ENCODE measurements at regions not wholly inside any gene's neighbourhood (a gene's known extent, or its start where the extent isn't known, plus 50 kb on each side); places are given as distances from the start of the nearest gene placed in this dataset.
"Not testable (repeated sequence)": the region's sequence is repeated elsewhere in the genome, so short reads cannot be mapped to it uniquely, and the experiment has no call there.

DNA sequence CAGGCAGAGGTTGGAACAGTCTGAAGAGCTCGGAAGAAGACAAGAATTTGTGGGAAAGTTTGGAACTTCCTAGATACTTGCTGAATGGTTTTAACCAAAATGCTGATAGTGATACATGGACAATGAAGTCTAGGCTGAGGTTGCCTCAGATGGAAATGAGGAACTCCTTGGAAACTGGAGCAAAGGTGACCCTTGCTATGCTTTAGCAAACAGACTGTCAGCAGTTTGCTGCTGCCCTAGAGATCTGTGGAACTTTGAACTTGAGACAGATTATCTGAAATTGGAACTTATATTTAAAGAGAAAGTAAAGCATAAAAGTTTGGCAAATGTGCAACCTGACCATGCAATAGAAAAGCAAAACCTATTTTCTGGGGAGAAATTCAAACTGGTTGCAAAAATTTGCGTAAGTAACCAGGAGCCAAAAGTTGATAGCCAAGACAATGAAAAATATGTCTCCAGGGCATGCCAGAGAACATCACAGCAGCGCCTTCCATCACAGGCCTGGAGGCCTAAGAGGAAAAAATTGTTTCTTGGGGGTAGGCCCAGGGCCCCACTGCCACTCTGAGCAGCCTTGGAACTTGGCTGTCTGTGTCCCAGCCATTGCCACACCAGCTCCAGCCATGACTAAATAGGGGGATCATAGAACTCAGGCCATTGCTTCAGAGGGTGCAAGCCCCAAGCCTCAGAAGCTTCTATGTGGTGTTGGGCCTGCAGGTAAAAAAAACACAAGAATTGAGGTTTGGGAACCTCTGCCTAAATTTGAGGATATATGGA lies 675.3 kb downstream of the LTN1 start:
- CTCF ChIA-PET: no interaction called here
- no peaks in the 10 kb centered on the region for H3K36me3 Mint-ChIP-seq

DNA sequence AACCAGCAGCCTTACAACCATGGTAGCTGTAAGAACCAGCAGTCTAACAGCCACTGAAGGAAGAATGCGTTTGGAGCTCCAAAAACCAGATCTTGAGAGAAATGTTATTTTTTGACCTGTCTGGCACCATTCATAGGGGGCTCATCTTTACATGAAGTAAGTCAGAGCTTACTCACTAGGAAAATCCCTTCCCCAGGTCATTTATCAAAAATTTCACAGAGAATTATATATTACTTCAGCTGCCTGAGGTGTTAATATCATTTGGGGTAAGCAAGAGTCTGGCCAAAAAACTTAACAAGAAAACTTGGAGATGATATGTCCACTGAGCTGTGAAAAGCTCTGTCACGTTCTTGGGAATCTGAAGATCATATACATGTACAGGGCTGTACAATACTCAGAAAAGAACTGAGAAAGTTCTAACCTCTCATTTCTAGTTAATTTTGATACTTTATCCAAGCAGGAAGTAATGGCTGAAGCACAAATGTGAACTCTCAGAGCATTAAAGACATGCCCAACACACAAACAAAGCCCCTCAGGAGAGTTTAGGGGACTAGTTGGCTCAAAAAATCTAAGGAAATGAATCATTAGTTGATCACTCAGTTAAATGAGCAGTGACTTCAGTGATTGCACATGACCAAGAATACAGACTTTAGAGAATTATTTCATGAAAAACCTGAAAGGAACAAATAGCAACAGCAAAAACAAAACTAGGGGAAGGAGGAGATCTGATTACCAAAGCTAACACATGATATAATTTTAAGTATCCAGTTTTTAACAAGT lies 681.1 kb downstream of the LTN1 start:
- CTCF ChIA-PET: no interaction called here
- DNase-seq (no peak), ATAC-seq (no peak)
- Mint-ChIP-seq H3K4me3 (no peak overlapping the region), H3K9me3 (ENCODE audit: low read depth) (peaks cover 2% of the 10 kb centered on the region), H3K27me3 (no peaks in the 10 kb centered on the region), H3K36me3 (no peaks in the 10 kb centered on the region), H3K4me1 (no peaks in the 10 kb centered on the region), H3K27ac (no peak overlapping the region)

More for the DNA sequence above, 675.3 kb downstream of the LTN1 start:
- Mint-ChIP-seq H3K4me3 (no peak overlapping the region), H3K4me1 (no peaks in the 10 kb centered on the region), H3K9me3 (ENCODE audit: low read depth) (no peaks in the 10 kb centered on the region), H3K27me3 (no peaks in the 10 kb centered on the region), H3K27ac (no peak overlapping the region)
- no peak for DNase-seq
- ATAC-seq: no peak

DNA sequence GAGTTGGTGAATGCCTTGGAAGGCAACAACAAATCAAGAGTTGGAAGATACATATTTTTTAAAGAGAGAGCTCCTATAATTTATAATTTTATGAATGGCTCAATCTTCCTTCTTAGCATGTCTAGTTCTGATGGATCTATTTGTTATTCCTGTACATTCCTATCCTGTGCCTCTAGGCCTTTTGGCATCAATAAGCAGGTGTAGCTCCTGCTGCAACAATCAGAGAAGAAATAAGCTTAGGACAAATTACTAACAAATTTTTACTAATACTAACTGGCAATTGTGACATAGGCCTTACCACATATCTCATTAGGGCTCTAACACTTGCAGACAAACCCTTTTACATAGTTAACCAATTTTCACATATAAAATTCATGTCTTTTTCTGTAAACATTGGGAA lies 682.0 kb downstream of the LTN1 start:
- ATAC-seq (no peak), DNase-seq (no peak)

DNA sequence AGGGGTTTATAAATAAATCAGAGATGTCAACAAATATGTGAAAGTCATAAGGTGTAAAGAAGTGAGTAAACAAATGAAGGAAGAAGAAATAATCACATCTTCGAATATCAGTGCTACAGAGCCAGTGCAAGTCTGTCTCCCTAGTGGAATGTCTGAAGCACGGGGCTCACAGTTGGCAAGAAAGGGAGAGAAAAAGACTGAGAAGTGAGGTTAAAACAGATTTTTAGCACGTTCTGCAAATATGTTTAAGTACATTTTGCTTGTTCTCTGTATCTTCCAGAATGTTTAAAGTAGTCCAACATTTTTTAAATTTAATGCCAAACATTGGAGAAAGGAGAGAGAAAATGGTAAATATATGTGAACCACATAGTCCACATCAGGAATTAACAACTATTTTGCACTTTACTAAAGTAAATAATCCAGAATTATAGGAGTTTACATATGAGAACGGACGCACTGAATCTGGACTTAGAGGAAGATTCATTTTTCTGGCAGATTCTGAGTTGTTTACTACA lies 682.4 kb downstream of the LTN1 start:
- Mint-ChIP-seq H3K27me3 (no peaks in the 10 kb centered on the region), H3K4me1 (no peaks in the 10 kb centered on the region)

More for the DNA sequence above, 682.0 kb downstream of the LTN1 start:
- Mint-ChIP-seq H3K4me3 (no peak overlapping the region), H3K36me3 (no peaks in the 10 kb centered on the region), H3K9me3 (ENCODE audit: low read depth) (peaks cover 2% of the 10 kb centered on the region), H3K27me3 (no peaks in the 10 kb centered on the region), H3K27ac (no peak overlapping the region), H3K4me1 (no peaks in the 10 kb centered on the region)
- CTCF ChIA-PET: no interaction called here

DNA sequence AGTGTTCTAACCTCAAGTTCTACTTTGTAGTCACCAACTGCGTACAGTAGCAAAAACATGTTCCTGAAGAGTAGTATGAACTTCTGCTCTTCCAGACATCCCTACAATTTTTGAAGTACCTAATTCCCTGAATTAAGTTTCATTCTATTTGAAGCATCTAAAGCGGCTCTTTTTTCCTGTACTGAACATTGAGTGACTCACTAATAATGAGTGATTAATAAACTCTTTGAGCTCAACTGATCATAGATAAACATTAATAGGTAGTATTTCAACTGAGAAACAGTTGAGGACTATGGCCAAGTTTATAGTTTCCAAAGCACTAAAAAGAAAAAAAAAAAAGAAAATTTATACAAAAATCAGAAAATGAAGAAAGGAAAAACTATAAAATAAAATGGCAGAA lies 683.1 kb downstream of the LTN1 start:
- no peak for DNase-seq
- Mint-ChIP-seq H3K27me3 (no peaks in the 10 kb centered on the region), H3K4me1 (no peaks in the 10 kb centered on the region), H3K36me3 (no peaks in the 10 kb centered on the region), H3K4me3 (no peak overlapping the region), H3K27ac (no peak overlapping the region), H3K9me3 (ENCODE audit: low read depth) (peaks cover 2% of the 10 kb centered on the region)
- no peak for ATAC-seq
- CTCF ChIA-PET: no interaction called here

More for the DNA sequence above, 682.4 kb downstream of the LTN1 start:
- Mint-ChIP-seq H3K27ac (no peak overlapping the region), H3K9me3 (ENCODE audit: low read depth) (peaks cover 2% of the 10 kb centered on the region), H3K4me3 (no peak overlapping the region), H3K36me3 (no peaks in the 10 kb centered on the region)
- CTCF ChIA-PET: no interaction called here
- DNase-seq (no peak), ATAC-seq (no peak)

DNA sequence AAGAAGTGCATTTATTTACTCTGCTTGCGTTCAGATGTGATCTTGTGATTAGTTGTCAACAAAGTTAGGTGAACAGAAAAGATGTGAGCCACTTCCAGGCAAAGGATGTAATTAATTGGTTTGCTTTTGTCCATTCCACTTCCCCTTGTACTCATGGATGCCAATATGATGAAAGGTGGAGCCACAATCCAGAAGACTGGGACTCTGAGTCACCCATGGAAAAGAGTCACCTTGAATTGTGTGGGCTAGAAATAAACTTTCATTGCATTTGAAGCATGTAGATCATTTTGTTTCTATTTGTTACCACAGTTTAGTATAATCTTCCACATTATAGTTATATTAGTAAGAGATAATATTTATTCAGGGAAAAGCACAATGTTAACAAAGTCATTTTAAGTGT lies 684.2 kb downstream of the LTN1 start:
- peaks cover 2% of the 10 kb centered on the region for H3K9me3 Mint-ChIP-seq (ENCODE audit: low read depth)
- DNase-seq (no peak), ATAC-seq (no peak)
- no peaks in the 10 kb centered on the region for H3K4me1 Mint-ChIP-seq
- H3K36me3 Mint-ChIP-seq: no peaks in the 10 kb centered on the region
- H3K4me3 Mint-ChIP-seq: no peak overlapping the region
- H3K27me3 Mint-ChIP-seq: no peaks in the 10 kb centered on the region
- H3K27ac Mint-ChIP-seq: no peak overlapping the region
- CTCF ChIA-PET: no interaction called here

DNA sequence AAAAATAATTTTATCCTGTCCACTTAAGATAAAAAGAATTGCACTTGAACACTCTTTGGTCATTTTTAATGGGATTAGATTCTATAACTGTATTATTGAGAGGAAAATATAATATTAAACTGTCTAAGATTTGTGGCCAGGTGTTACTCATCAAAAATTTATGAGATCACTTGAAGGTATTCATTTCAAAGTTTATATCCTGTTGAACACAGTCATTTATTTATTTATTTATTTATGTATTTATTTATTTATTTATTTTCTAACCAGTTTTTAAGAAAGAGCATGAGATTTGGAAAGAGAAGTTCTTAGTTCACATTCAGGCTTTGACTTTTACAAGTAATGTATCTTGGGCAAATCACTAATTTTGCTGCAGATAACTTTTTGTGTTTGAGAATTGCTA lies 692.7 kb downstream of the LTN1 start:
- H3K4me3 Mint-ChIP-seq: no peak overlapping the region
- H3K27me3 Mint-ChIP-seq: no peaks in the 10 kb centered on the region
- no peaks in the 10 kb centered on the region for H3K9me3 Mint-ChIP-seq (ENCODE audit: low read depth)
- CTCF ChIA-PET: no interaction called here
- no peaks in the 10 kb centered on the region for H3K36me3 Mint-ChIP-seq
- DNase-seq (no peak), ATAC-seq (no peak)
- H3K27ac Mint-ChIP-seq: no peak overlapping the region
- H3K4me1 Mint-ChIP-seq: no peaks in the 10 kb centered on the region

DNA sequence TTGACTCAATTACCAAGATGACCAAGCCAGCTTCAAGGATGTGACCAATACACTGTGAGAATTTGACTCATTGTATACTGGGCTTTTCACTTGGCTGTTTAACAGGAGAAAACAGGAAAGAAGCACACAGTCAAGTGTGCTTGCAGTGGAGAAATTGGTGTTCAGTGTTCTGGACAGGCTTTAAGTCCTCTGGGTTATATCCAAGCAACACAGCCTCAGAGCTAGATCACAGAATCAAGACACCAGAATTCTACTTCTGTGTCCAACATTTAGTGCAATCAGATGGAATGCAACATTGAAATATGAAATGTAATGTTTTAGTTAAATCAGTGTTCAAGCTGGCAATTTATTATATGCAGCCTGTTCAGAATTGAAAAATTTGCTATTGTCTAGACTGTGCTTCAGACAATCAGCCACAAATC lies 694.4 kb downstream of the LTN1 start:
- CTCF ChIA-PET: interaction anchor here (1.0 kb wide), 1 partner anchor 11 kb away, joined by 3 read pairs; no protein-coding TSS in a partner anchor
- Mint-ChIP-seq H3K27me3 (no peaks in the 10 kb centered on the region), H3K9me3 (ENCODE audit: low read depth) (no peaks in the 10 kb centered on the region), H3K4me1 (no peaks in the 10 kb centered on the region), H3K4me3 (no peak overlapping the region), H3K27ac (no peak overlapping the region), H3K36me3 (no peaks in the 10 kb centered on the region)
- ATAC-seq (no peak), DNase-seq (no peak)

DNA sequence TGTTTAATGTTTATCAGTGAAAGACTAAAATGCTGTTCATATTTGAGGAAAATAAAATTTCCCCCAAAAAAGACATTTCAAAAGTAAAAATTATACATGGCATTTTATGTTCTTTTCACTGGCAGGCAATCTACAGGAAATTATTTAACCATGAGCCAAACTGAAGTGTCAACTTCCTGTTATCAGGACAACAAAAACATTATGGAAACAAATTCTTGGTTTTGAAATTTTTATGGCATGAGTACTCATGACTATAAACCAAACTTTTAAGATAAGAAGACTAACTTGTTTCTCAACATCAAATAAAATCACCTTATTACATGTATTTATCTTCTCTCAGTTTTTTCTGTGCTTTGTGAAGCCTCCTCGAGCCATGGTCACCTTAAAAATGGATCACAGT lies 698.6 kb downstream of the LTN1 start:
- no peak for ATAC-seq

DNA sequence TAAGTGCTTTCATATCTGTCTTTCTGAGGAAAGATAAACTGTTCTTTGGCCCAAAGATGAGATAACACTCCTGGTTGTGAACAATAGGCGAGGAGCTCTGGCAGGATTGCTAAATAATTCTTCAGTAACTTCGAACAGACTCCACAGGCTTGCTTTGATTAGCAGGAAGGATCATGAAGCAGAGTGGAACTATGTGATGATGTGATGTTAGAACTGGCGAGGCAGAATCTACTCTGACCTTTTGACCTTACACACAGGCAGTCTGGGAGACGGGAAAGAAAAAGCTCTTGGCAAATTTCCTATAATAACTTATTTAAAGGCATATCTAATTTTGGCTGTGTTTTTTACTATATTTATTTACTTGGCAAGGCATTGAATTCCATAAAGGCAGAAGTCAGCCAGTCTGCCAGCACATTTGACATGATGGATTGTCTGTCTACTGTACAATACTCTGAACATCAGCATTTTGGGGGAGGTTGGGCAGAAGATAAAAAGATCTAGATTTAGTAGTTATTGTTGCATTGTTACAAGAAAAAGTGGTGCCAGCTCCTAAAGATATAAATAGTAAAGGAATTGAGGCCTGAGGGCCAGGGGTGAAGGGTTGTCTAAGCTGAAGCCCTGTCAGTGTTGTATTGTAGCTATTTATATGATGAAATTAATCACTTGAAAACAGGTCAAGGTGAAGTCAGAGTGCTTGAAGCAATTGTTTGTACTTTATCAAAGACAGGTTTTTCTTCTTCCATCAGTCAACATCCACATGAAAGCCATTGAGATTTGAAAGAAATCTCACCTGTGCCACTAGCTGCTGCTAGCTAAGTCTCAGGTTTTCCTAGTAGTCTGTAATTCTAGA lies 708.8 kb downstream of the LTN1 start:
- DNase-seq: no peak
- Mint-ChIP-seq H3K27me3 (no peaks in the 10 kb centered on the region), H3K4me3 (no peak overlapping the region), H3K4me1 (no peaks in the 10 kb centered on the region), H3K9me3 (ENCODE audit: low read depth) (no peaks in the 10 kb centered on the region), H3K36me3 (no peaks in the 10 kb centered on the region), H3K27ac (no peak overlapping the region)
- CTCF ChIA-PET: no interaction called here
- no peak for ATAC-seq

More for the DNA sequence above, 698.6 kb downstream of the LTN1 start:
- Mint-ChIP-seq H3K4me1 (no peaks in the 10 kb centered on the region), H3K9me3 (ENCODE audit: low read depth) (peaks cover 3% of the 10 kb centered on the region), H3K36me3 (no peaks in the 10 kb centered on the region), H3K27me3 (no peaks in the 10 kb centered on the region), H3K27ac (no peak overlapping the region), H3K4me3 (no peak overlapping the region)
- no peak for DNase-seq
- CTCF ChIA-PET: no interaction called here

DNA sequence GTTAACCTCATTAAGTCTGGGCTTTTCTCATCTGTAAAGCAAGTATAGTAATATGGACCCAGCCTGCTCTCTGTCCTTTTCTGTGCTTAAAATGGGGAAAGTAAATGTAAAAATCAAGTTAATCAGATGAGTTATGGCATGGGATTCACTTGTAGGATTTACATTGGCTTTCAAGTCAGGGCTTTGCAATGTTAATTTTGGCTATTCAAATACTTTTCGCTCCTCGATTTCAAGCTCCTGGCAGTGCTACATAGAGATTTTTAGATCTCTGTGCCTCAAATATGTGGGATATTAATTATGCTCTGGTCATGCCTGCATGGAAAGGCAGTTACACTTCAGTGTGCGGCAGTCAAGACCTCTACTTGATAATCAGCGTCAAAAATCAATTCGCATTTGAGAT lies 709.8 kb downstream of the LTN1 start:
- H3K4me3 Mint-ChIP-seq: no peak overlapping the region
- no peaks in the 10 kb centered on the region for H3K27me3 Mint-ChIP-seq
- CTCF ChIA-PET: interaction anchor here (0.8 to 1.3 kb wide), 2 partner anchors 19 to 463 kb away, joined by 3 read pairs; no protein-coding TSS in a partner anchor
- no peak overlapping the region for H3K27ac Mint-ChIP-seq
- H3K4me1 Mint-ChIP-seq: no peaks in the 10 kb centered on the region
- no peaks in the 10 kb centered on the region for H3K36me3 Mint-ChIP-seq
- no peaks in the 10 kb centered on the region for H3K9me3 Mint-ChIP-seq (ENCODE audit: low read depth)
- ATAC-seq (no peak), DNase-seq (no peak)

DNA sequence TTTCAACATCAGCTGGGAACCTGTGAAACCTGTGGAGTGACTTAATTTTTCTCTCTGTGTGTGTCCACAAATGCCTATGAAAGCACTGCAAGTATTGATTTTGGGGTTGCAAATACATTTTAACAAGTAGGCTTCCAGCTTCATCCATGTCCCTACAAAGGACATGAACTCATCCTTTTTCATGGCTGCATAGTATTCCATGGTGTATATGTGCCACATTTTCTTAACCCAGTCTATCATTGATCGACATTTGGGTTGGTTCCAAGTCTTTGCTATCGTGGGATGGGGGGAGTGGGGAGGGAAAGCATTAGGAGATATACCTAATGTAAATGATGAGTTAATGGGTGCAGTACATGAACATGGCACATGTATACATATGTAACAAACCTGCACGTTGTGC lies 711.3 kb downstream of the LTN1 start:
- DNase-seq; H3K36me3 Mint-ChIP-seq; CTCF ChIA-PET; ATAC-seq; H3K27me3 Mint-ChIP-seq; H3K9me3 Mint-ChIP-seq (ENCODE audit: low read depth); H3K4me1 Mint-ChIP-seq; H3K27ac Mint-ChIP-seq; H3K4me3 Mint-ChIP-seq: not testable (repeated sequence)

DNA sequence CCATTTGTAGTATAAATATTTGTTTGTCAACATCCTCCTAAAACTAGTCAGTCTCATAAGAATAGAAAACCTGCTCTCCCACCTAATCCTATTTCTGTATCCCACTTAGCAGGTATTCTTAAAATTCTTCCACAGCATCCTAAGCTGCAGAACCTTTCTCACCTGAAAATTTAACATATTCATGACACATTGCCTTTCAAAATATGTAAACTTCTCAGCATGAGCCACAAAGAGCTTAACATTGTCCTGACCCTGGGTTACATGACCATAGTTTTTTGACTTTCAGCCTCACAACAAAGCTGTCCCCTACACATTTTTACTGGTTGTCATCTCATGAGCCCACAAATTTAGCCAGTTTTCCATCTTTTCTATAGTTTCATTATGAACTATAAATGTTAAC lies 712.1 kb downstream of the LTN1 start:
- Mint-ChIP-seq H3K27ac (no peak overlapping the region), H3K4me3 (no peak overlapping the region), H3K9me3 (ENCODE audit: low read depth) (no peaks in the 10 kb centered on the region), H3K36me3 (no peaks in the 10 kb centered on the region), H3K4me1 (no peaks in the 10 kb centered on the region), H3K27me3 (no peaks in the 10 kb centered on the region)
- DNase-seq (no peak), ATAC-seq (no peak)
- CTCF ChIA-PET: no interaction called here

All from activated CD8-positive, alpha-beta memory T cell treated with anti-CD3 and anti-CD28 coated beads, Interleukin-2, amount 10 ng/mL, durations not matched to agents 7 days and 5 days (primary cell).